NB4 (cell line): ENCODE measurements at regions not wholly inside any gene's neighbourhood (a gene's known extent, or its start where the extent isn't known, plus 50 kb on each side); places are given as distances from the start of the nearest gene placed in this dataset.

Experiments used
- DNase-seq: peaks from one replicate; pipeline ENCODE4 v3.0.0; 2010; ENCODE audit warnings: low read depth
- H3K4me3 ChIP-seq: one replicate; pipeline ENCODE4 v1.5.1; 2011; ENCODE audit warnings: mild to moderate bottlenecking, low read depth, low read length, moderate library complexity
- CTCF ChIP-seq: IDR thresholded peaks from one replicate; pipeline ENCODE4 v1.5.1; 2012; ENCODE audit warnings: low read depth, low read length
- MAX ChIP-seq: IDR thresholded peaks from 2 replicates; pipeline ENCODE4 v1.6.1; 2011; ENCODE audit warnings: low read depth, low read length
- MYC ChIP-seq: IDR thresholded peaks from 2 replicates; pipeline ENCODE4 v1.6.1; 2011; ENCODE audit warnings: low read depth, low read length
- POLR2A ChIP-seq: IDR thresholded peaks from 2 replicates; pipeline ENCODE4 v1.6.1; 2011; ENCODE audit warnings: mild to moderate bottlenecking; ENCODE audit not compliant: insufficient read length; ENCODE audit errors: extremely low read depth

GRCh38 chr16:80403894-80404293 is 136.9 kb upstream of the DYNLRB2 start:
- H3K4me3 ChIP-seq = no peak overlapping the region
- no peak for DNase-seq
- TF ChIP-seq MAX = no peak

- TF ChIP-seq MAX (no peak), MYC (no peak), POLR2A (no peak), CTCF (no peak)
- H3K4me3 ChIP-seq = no peak overlapping the region
- DNase-seq = no peak
Measured at GRCh38 chr16:80390871-80391489, 149.8 kb upstream of the DYNLRB2 start.

GRCh38 chr16:80390046-80390445 is 150.7 kb upstream of the DYNLRB2 start:
- TF ChIP-seq POLR2A = no peak
- no peak for TF ChIP-seq MAX
- no peak for TF ChIP-seq MYC
- no peak for TF ChIP-seq CTCF

GRCh38 chr16:80389338-80389737 is 151.5 kb upstream of the DYNLRB2 start:
- no peak for TF ChIP-seq MYC
- TF ChIP-seq CTCF = no peak
- no peak for TF ChIP-seq MAX
- TF ChIP-seq POLR2A = no peak
- DNase-seq = no peak
- H3K4me3 ChIP-seq = no peak overlapping the region

More at GRCh38 chr16:80390046-80390445, 150.7 kb upstream of the DYNLRB2 start:
- DNase-seq = no peak
- H3K4me3 ChIP-seq = no peak overlapping the region

- no peak for DNase-seq
- H3K4me3 ChIP-seq = no peak overlapping the region
- TF ChIP-seq POLR2A = no peak
Measured at GRCh38 chr16:80387318-80387921, 153.4 kb upstream of the DYNLRB2 start.

GRCh38 chr16:80384862-80385261 is 155.9 kb upstream of the DYNLRB2 start:
- no peak overlapping the region for H3K4me3 ChIP-seq
- DNase-seq = no peak
- TF ChIP-seq MAX (no peak), POLR2A (no peak), CTCF (no peak), MYC (no peak)
